GM12878 (cell line): ENCODE measurements at regions not wholly inside any gene's neighbourhood (a gene's known extent, or its start where the extent isn't known, plus 50 kb on each side); places are given as distances from the start of the nearest gene placed in this dataset.

ENCODE experiments used
- ATF2 ChIP-seq: IDR thresholded peaks from 2 replicates; pipeline ENCODE4 v1.6.1; 2012; ENCODE audit warnings: low read length, inconsistent platforms
- ATF7 ChIP-seq: fragments of 450-650 bp; IDR thresholded peaks from 2 replicates; pipeline ENCODE4 v1.6.1; 2016; ENCODE audit warnings: low read depth, mild to moderate bottlenecking
- CREM ChIP-seq: IDR thresholded peaks from 2 replicates; pipeline ENCODE4 v1.6.1; 2014; ENCODE audit warnings: antibody characterized with exemption, low read depth
- CTCF ChIP-seq, 3 experiments: IDR thresholded peaks in 2 of 3; conservative IDR thresholded peaks in 1 of 3; 2 replicates each; pipeline ENCODE4 v1.5.1; 2011; ENCODE audit warnings: low read depth in 3 of 3, low read length in 3 of 3, mild to moderate bottlenecking in 3 of 3, control low read depth in 2 of 3, moderate library complexity in 2 of 3, inconsistent platforms in 1 of 3, mixed read lengths in 1 of 3; ENCODE audit not compliant: control insufficient read depth in 2 of 3, insufficient read depth in 1 of 3; ENCODE audit errors: extremely low read depth in 1 of 3
- GABPA ChIP-seq: IDR thresholded peaks from 2 replicates; pipeline ENCODE4 v1.6.1; 2014; ENCODE audit warnings: antibody characterized with exemption, low read depth, mild to moderate bottlenecking, inconsistent platforms
- MTA3 ChIP-seq: IDR thresholded peaks from 2 replicates; pipeline ENCODE4 v1.6.1; 2012; ENCODE audit warnings: low read length, inconsistent platforms, borderline replicate concordance
- POLR2AphosphoS5 ChIP-seq: IDR thresholded peaks from 2 replicates; pipeline ENCODE4 v1.6.1; 2011; ENCODE audit warnings: mild to moderate bottlenecking, low read length, inconsistent platforms
- SRF ChIP-seq, 2 experiments: IDR thresholded peaks; 2 replicates each; pipeline ENCODE4 v1.6.1; 2011; ENCODE audit warnings: low read depth in 2 of 2, low read length in 2 of 2, mild to moderate bottlenecking in 1 of 2, moderate library complexity in 1 of 2
- TAF1 ChIP-seq: IDR thresholded peaks from 2 replicates; pipeline ENCODE4 v1.6.1; 2011; ENCODE audit warnings: mild to moderate bottlenecking, low read depth, low read length, borderline replicate concordance

- TF ChIP-seq CTCF (IDR thresholded peaks at IDR 0.05 in 2 of 3, conservative IDR thresholded peaks at IDR 0.05 in 1 of 3; ENCODE audit: control insufficient read depth in 2 of 3, extremely low read depth in 1 of 3, insufficient read depth in 1 of 3, low read depth in 3 of 3, low read length in 3 of 3), result no peak
- TF ChIP-seq GABPA, result no peak
- no peak for TF ChIP-seq ATF2
- no peak for TF ChIP-seq MTA3
- TF ChIP-seq POLR2AphosphoS5, result no peak
- no peak for TF ChIP-seq ATF7
- TF ChIP-seq SRF (IDR thresholded peaks at IDR 0.05; ENCODE audit: low read depth in 2 of 2, low read length in 2 of 2), result no peak
- no peak for TF ChIP-seq TAF1
- no peak for TF ChIP-seq CREM
These were observed 249.5 kb upstream of the RBFOX1 start for GRCh38 chr16:7083096-7083495.
